Keratinocyte (primary cell): ENCODE measurements at regions not wholly inside any gene's neighbourhood (a gene's known extent, or its start where the extent isn't known, plus 50 kb on each side); places are given as distances from the start of the nearest gene placed in this dataset.

ENCODE experiments used
- DNase-seq: peaks from one replicate; pipeline ENCODE4 v3.0.0-alpha.2; 2011; ENCODE audit warnings: low read depth, missing footprints, low spot score
- FAIRE-seq: peaks from 2 replicates; lab custom pipeline; 2011; peaks lifted over from hg19 to GRCh38; lab: Jason Lieb, UNC
- H2AFZ ChIP-seq: 2 replicates; pipeline ENCODE4 v1.6.0; 2012; ENCODE audit warnings: low read length, control low read depth, inconsistent platforms; ENCODE audit not compliant: control insufficient read depth
- H3K27ac ChIP-seq: 2 replicates; pipeline ENCODE4 v1.5.1; 2011; ENCODE audit warnings: low read length; ENCODE audit not compliant: control insufficient read depth, insufficient read depth
- H3K27me3 ChIP-seq: 3 replicates; pipeline ENCODE4 v1.6.0; 2011; ENCODE audit warnings: low read length; ENCODE audit not compliant: control insufficient read depth, insufficient read depth; ENCODE audit errors: extremely low read depth
- H3K36me3 ChIP-seq, 2 experiments: 2 replicates in 1 of 2; 3 replicates in 1 of 2; pipeline ENCODE4 v1.5.1; 2011; ENCODE audit warnings: low read length in 2 of 2, mild to moderate bottlenecking in 1 of 2; ENCODE audit not compliant: control insufficient read depth in 2 of 2, insufficient read depth in 2 of 2; ENCODE audit errors: extremely low read depth in 1 of 2
- H3K4me1 ChIP-seq: 3 replicates; pipeline ENCODE4 v1.5.1; 2011; ENCODE audit warnings: low read length; ENCODE audit not compliant: control insufficient read depth, insufficient read depth; ENCODE audit errors: extremely low read depth
- H3K4me2 ChIP-seq: 3 replicates; pipeline ENCODE4 v1.6.0; 2011; ENCODE audit warnings: low read depth, low read length; ENCODE audit not compliant: control insufficient read depth, insufficient read depth; ENCODE audit errors: extremely low read depth
- H3K4me3 ChIP-seq, 3 experiments: fragments of 200-600 bp in 1 of 3; sonication (generic) in 1 of 3; 2 replicates in 2 of 3; 3 replicates in 1 of 3; pipeline ENCODE4 v1.5.1; 2011 to 2016; ENCODE audit warnings: low read length in 3 of 3, mild to moderate bottlenecking in 3 of 3, control low read depth in 2 of 3, inconsistent platforms in 1 of 3, low read depth in 1 of 3, mixed read lengths in 1 of 3, mixed run types in 1 of 3, moderate library complexity in 1 of 3; ENCODE audit not compliant: control insufficient read depth in 2 of 3, insufficient read depth in 2 of 3; ENCODE audit errors: extremely low read depth in 1 of 3
- H3K79me2 ChIP-seq: 2 replicates; pipeline ENCODE4 v1.6.0; 2012; ENCODE audit warnings: low read length; ENCODE audit not compliant: control insufficient read depth, insufficient read depth
- H3K9ac ChIP-seq: 3 replicates; pipeline ENCODE4 v1.6.0; 2011; ENCODE audit warnings: low read length; ENCODE audit not compliant: control insufficient read depth, insufficient read depth; ENCODE audit errors: extremely low read depth
- H3K9me1 ChIP-seq: 3 replicates; pipeline ENCODE4 v1.6.0; 2011; ENCODE audit warnings: low read length; ENCODE audit not compliant: control insufficient read depth, insufficient read depth; ENCODE audit errors: extremely low read depth
- H3K9me3 ChIP-seq: 2 replicates; pipeline ENCODE4 v1.5.1; 2012; ENCODE audit warnings: low read depth, low read length; ENCODE audit not compliant: control insufficient read depth
- H4K20me1 ChIP-seq: 3 replicates; pipeline ENCODE4 v1.6.0; 2011; ENCODE audit warnings: low read length; ENCODE audit not compliant: control insufficient read depth, insufficient read depth; ENCODE audit errors: extremely low read depth
- CTCF ChIP-seq, 3 experiments: IDR thresholded peaks in 1 of 3; conservative IDR thresholded peaks in 1 of 3; optimal IDR thresholded peaks in 1 of 3; 2 replicates in 2 of 3; 3 replicates in 1 of 3; pipeline versions ENCODE3 to v1.5.1; 2011; ENCODE audit warnings: low read length in 3 of 3, mild to moderate bottlenecking in 3 of 3, moderate library complexity in 2 of 3, control low read depth in 1 of 3, inconsistent platforms in 1 of 3; ENCODE audit not compliant: insufficient read depth in 2 of 3; ENCODE audit errors: extremely low read depth in 1 of 3
- EZH2 ChIP-seq: IDR thresholded peaks from one replicate; pipeline ENCODE4 v1.6.1; 2012; ENCODE audit warnings: inconsistent platforms, mild to moderate bottlenecking, low read length, moderate library complexity
- dilution Hi-C: fragments of 300-500 bp; cut with MboI; formaldehyde crosslinking; loops from one replicate; pipeline ENCODE4 v1.7.0; 2020; ENCODE audit warnings: low sequenced_read_pairs; ENCODE audit not compliant: extremely low pct_ligation_motif_present

- Histone ChIP-seq H3K9me3 (peaks cover 2% of the 10 kb centered on the region), H3K4me3 (no peak overlapping the region), H4K20me1 (no peaks in the 10 kb centered on the region), H3K27me3 (no peaks in the 10 kb centered on the region), H3K9me1 (no peaks in the 10 kb centered on the region), H3K9ac (no peak overlapping the region), H3K4me2 (no peak overlapping the region), H3K27ac (no peak overlapping the region), H3K4me1 (peaks cover 16% of the 10 kb centered on the region), H3K36me3 (no peaks in the 10 kb centered on the region), H2AFZ (no peak overlapping the region), H3K79me2 (no peaks in the 10 kb centered on the region)
- dilution Hi-C loops = no loop called here
- TF ChIP-seq EZH2 (no peak), CTCF (optimal IDR thresholded peaks at IDR 0.05 in 1 of 3, IDR thresholded peaks at IDR 0.05 in 1 of 3, conservative IDR thresholded peaks at IDR 0.05 in 1 of 3; ENCODE audit: extremely low read depth in 1 of 3, insufficient read depth in 2 of 3, low read length in 3 of 3) (no peak)
- DNase-seq = no peak
- FAIRE-seq = no peak
Measured at GRCh38 chr7:46970476-46970875, 611.4 kb downstream of the TNS3 start.

DNA sequence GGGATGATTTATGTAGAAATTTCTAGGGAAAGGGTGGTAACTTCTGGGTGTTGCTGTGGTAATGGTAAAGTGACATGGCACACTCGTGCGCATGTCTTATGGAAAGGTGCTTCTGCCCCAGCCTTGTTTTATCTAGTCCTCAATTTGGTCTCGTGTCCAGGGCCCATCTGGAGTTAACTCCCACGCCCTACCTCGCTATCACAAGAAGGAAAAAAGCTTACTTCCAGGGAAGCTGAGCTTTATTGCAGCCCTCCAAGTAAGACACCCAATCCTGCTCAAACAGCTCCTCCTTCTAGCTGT lies 611.8 kb downstream of the TNS3 start:
- H3K4me1 ChIP-seq = peaks cover 16% of the 10 kb centered on the region
- H3K9ac ChIP-seq = no peak overlapping the region
- no peak overlapping the region for H3K27ac ChIP-seq
- no peak overlapping the region for H3K4me3 ChIP-seq
- no peaks in the 10 kb centered on the region for H3K36me3 ChIP-seq
- TF ChIP-seq EZH2 (no peak), CTCF (optimal IDR thresholded peaks at IDR 0.05 in 1 of 3, IDR thresholded peaks at IDR 0.05 in 1 of 3, conservative IDR thresholded peaks at IDR 0.05 in 1 of 3; ENCODE audit: extremely low read depth in 1 of 3, insufficient read depth in 2 of 3, low read length in 3 of 3) (no peak)
- FAIRE-seq (no peak), DNase-seq (no peak)
- H4K20me1 ChIP-seq = no peaks in the 10 kb centered on the region
- dilution Hi-C loops = no loop called here
- H3K79me2 ChIP-seq = no peaks in the 10 kb centered on the region
- no peak overlapping the region for H2AFZ ChIP-seq
- peaks cover 2% of the 10 kb centered on the region for H3K9me3 ChIP-seq
- H3K27me3 ChIP-seq = no peaks in the 10 kb centered on the region
- H3K9me1 ChIP-seq = no peaks in the 10 kb centered on the region
- no peak overlapping the region for H3K4me2 ChIP-seq
